Activated T-helper 2 cell treated with anti-CD3 and anti-CD28 coated beads, Interferon-gamma antibody, Interleukin-2, Interleukin-4, amounts not matched to agents 10 μg/mL and 5 μg/mL and 100 μg/mL, durations not matched to agents 14 hours and 24 hours and 36 hours (primary cell): ENCODE measurements at regions not wholly inside any gene's neighbourhood (a gene's known extent, or its start where the extent isn't known, plus 50 kb on each side); places are given as distances from the start of the nearest gene placed in this dataset.

Experiments
- DNase-seq: peaks from one replicate; pipeline ENCODE4 v3.0.0; 2021; ENCODE audit warnings: low spot score
- H3K27ac Mint-ChIP-seq: one replicate; pipeline ENCODE4 v1.8.0; 2021; ENCODE audit warnings: mixed read lengths
- H3K27me3 Mint-ChIP-seq: one replicate; pipeline ENCODE4 v1.8.0; 2021; ENCODE audit warnings: low read depth, mixed read lengths
- H3K36me3 Mint-ChIP-seq: one replicate; pipeline ENCODE4 v1.8.0; 2021; ENCODE audit warnings: low read depth, mixed read lengths
- H3K4me1 Mint-ChIP-seq: one replicate; pipeline ENCODE4 v1.8.0; 2021; ENCODE audit warnings: low read depth, mixed read lengths
- H3K4me3 Mint-ChIP-seq: one replicate; pipeline ENCODE4 v1.8.0; 2021; ENCODE audit warnings: low read depth, mild to moderate bottlenecking, moderate library complexity, mixed read lengths
- H3K9me3 Mint-ChIP-seq: one replicate; pipeline ENCODE4 v1.8.0; 2021; ENCODE audit warnings: mixed read lengths
- intact Hi-C: fragments of 100-400 bp; cut with micrococcal nuclease; formaldehyde crosslinking; loops from one replicate; pipeline ENCODE4 v1.15.1; 2023

GRCh38 chr1:59171788-59172187 is 125.1 kb upstream of the FGGY start:
- peaks cover 24% of the 10 kb centered on the region for H3K27me3 Mint-ChIP-seq
- intact Hi-C loops: no loop called here
- no peak overlapping the region for H3K4me3 Mint-ChIP-seq
- H3K4me1 Mint-ChIP-seq: peaks cover 5% of the 10 kb centered on the region
- H3K27ac Mint-ChIP-seq: no peak overlapping the region
- H3K9me3 Mint-ChIP-seq: peaks cover 9% of the 10 kb centered on the region
- no peaks in the 10 kb centered on the region for H3K36me3 Mint-ChIP-seq
- no peak for DNase-seq

DNA sequence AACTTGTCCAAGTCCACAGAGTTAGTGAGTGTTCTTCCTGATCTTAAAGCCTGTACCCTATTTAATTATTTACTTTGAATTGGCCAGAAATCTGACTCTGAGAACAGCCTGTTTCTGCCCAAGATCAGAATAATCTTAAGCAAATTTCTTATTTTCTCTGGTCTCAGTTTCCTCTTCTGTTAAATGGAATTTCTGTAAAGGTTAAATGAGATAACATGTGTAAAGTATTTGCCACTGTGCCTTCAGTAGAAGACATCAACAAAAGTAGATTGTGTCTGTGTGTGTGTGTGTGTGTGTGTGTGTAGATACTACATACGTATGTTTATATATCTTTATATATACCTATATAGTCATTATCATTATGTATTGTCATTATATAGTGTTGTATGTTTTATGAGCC is 124.2 kb upstream of the FGGY start:
- peaks cover 8% of the 10 kb centered on the region for H3K9me3 Mint-ChIP-seq
- H3K27ac Mint-ChIP-seq: no peak overlapping the region
- peaks cover 5% of the 10 kb centered on the region for H3K4me1 Mint-ChIP-seq
- intact Hi-C loops: no loop called here
- H3K36me3 Mint-ChIP-seq: no peaks in the 10 kb centered on the region
- no peak for DNase-seq
- no peak overlapping the region for H3K4me3 Mint-ChIP-seq
- peaks cover 18% of the 10 kb centered on the region for H3K27me3 Mint-ChIP-seq

- DNase-seq: no peak
- peaks cover 4% of the 10 kb centered on the region for H3K9me3 Mint-ChIP-seq
- no peak overlapping the region for H3K27ac Mint-ChIP-seq
- no peaks in the 10 kb centered on the region for H3K36me3 Mint-ChIP-seq
- no peak overlapping the region for H3K4me3 Mint-ChIP-seq
- H3K27me3 Mint-ChIP-seq: peaks cover 16% of the 10 kb centered on the region
- peaks cover 5% of the 10 kb centered on the region for H3K4me1 Mint-ChIP-seq
- intact Hi-C loops: no loop called here
Observed at GRCh38 chr1:59173721-59174120, 123.2 kb upstream of the FGGY start.

DNA sequence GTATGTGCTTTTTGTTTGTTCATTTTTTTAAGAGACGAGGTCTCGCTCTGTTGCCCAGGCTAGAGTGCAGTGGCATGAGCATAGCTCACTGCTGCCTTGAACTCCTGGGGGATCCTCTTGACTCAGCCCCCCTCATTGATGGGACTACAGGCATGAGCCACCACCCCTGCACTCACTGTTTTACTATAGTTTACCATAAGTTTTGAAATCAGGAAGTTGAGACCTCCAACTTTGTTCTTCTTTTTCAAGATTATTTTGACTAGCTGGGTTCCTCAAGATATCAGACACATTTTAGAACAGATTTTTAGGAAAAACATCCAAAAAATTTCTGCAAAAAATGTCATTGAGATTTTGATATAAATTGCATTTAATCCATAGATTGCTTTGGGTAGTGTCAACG is 120.4 kb upstream of the FGGY start:
- H3K4me1 Mint-ChIP-seq: peaks cover 3% of the 10 kb centered on the region
- H3K36me3 Mint-ChIP-seq: no peaks in the 10 kb centered on the region
- intact Hi-C loops: no loop called here
- DNase-seq: no peak
- peaks cover 4% of the 10 kb centered on the region for H3K9me3 Mint-ChIP-seq
- H3K4me3 Mint-ChIP-seq: no peak overlapping the region
- H3K27me3 Mint-ChIP-seq: peaks cover 7% of the 10 kb centered on the region
- no peak overlapping the region for H3K27ac Mint-ChIP-seq

DNA sequence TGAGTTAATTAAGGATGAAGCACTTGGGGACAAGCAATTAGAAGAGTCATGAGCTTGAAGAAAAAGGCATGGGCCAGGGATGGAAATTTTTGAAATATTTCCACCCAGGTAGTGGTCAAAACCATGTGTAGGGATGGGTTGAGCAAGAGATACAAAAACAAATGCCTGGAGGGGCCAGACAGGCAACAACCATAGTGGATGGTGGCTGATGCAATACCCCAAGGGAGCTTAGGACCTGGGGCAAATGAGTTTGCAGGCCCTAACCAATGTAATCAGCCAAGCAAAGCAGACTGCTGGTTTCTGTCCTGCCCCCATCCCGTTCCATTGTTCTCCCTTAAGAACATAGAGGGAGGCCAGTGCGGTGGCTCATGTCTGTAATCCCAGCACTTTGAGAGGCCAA is 119.1 kb upstream of the FGGY start:
- Mint-ChIP-seq H3K9me3 (peaks cover 4% of the 10 kb centered on the region), H3K36me3 (no peaks in the 10 kb centered on the region), H3K4me1 (no peaks in the 10 kb centered on the region), H3K4me3 (no peak overlapping the region), H3K27me3 (peaks cover 7% of the 10 kb centered on the region), H3K27ac (no peak overlapping the region)
- no peak for DNase-seq
- intact Hi-C loops: no loop called here

DNA sequence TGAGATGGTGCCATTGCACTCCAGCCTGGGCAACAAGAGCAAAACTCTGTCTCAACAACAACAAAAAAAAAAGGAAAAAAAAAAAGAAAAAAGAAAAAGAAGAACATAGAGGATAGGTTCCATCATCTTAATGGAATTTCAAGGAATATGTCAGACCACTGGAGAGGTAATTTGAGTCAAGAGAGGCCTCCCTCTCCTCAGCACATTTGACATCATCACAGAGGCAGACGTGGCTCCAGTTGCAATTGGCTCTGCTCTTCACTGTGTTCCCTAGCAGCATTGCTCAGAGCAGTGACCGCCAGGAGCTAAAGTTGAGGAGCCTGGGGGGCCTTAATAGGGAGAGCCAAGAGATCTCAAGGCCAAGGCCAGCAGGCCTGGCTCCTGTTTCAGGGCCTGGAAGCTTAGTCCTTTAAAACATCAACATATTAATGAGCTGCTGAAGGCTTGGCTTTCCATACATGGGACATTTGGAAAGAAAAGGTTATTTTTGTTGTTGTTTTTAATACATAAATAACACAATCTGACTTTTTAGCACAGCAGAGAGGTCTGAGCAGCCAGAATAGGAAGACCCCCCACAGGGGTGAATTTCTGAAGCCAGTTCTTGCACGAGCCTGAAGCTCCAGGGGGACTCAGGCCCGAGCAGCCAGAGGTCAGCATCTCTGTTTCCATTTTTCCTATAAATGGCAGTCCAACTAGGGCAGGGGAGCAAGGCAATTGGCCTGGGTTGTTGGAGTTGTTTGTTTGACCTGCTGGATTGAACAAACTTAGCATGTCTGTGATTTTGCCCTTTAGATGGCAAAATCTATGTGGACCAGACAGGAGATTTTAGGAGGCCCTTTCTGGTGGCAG is 118.3 kb upstream of the FGGY start:
- intact Hi-C loops: no loop called here
- H3K4me1 Mint-ChIP-seq: no peaks in the 10 kb centered on the region
- peaks cover 5% of the 10 kb centered on the region for H3K27me3 Mint-ChIP-seq
- H3K9me3 Mint-ChIP-seq: peaks cover 4% of the 10 kb centered on the region
- H3K27ac Mint-ChIP-seq: no peak overlapping the region
- DNase-seq: no peak
- no peak overlapping the region for H3K4me3 Mint-ChIP-seq
- H3K36me3 Mint-ChIP-seq: no peaks in the 10 kb centered on the region

DNA sequence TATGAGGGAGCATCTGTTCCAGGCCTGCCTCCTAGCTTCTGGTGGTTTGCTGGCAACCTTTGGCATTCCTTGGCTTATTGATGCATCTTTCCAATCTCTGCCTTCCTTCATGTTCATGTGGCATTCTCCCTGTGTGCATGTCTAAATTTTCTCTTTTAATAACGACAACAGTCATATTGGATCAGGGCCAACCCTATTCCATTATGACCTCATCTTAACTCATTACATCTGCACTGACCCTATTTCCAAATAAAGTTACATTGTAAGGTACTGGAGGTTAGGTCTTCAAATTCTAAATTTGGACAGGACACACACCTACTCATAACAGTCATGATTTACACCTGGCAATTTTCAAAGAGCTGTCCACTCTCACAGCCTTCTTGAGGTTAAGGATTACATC is 117.2 kb upstream of the FGGY start:
- Mint-ChIP-seq H3K4me3 (no peak overlapping the region), H3K27me3 (no peaks in the 10 kb centered on the region), H3K36me3 (no peaks in the 10 kb centered on the region), H3K4me1 (no peaks in the 10 kb centered on the region), H3K27ac (no peak overlapping the region), H3K9me3 (peaks cover 4% of the 10 kb centered on the region)
- DNase-seq: no peak
- intact Hi-C loops: no loop called here

DNA sequence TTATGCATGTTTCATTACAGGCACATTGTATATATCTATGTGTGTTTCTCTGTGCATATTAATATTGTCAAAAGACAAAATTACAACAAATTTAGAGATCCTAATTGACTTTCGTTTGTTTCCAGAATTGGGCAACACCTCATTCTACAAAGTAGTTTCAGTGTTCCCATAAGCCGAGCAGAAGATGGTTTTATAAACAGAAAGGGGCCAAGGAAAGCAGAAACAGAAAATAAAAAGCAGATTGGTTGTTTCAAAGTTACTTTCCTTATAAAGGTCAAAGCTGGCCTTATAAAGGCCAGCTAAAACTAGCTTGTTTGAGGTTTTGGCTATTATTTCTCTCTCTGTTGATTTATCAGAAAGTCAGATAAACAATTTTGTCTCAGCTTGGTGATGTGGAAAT is 116.2 kb upstream of the FGGY start:
- no peak for DNase-seq
- H3K4me1 Mint-ChIP-seq: no peaks in the 10 kb centered on the region
- no peaks in the 10 kb centered on the region for H3K36me3 Mint-ChIP-seq
- peaks cover 4% of the 10 kb centered on the region for H3K9me3 Mint-ChIP-seq
- no peak overlapping the region for H3K27ac Mint-ChIP-seq
- H3K4me3 Mint-ChIP-seq: no peak overlapping the region
- no peaks in the 10 kb centered on the region for H3K27me3 Mint-ChIP-seq
- intact Hi-C loops: no loop called here

DNA sequence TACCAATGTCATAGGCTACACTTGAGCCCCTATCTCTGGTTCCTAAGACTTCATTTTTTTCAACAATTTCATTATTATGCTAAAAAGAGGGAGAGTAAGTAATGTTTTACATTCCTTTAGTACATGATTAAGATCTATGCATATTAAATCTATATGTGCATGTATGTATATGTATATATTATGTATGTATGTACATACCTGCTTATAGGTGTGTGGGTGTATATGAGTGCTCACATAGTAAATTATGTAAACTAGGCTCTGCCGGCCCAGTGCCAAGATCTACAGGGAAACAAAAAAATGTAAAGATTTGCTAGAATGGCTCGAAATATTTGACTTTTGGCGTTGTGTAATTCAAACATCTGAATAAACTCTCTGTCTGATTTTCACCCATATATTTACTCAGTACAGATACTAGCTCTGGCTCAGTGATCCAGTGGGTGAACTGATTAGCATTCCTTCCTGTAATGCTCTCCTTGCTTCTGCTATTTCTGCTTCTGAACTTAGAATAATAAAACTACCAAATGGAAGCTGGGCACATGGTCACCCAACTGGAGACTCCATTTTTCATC is 113.1 kb upstream of the FGGY start:
- Mint-ChIP-seq H3K4me1 (no peaks in the 10 kb centered on the region), H3K27ac (no peak overlapping the region), H3K4me3 (no peak overlapping the region), H3K9me3 (no peaks in the 10 kb centered on the region), H3K36me3 (no peaks in the 10 kb centered on the region), H3K27me3 (no peaks in the 10 kb centered on the region)
- no peak for DNase-seq
- intact Hi-C loops: no loop called here

GRCh38 chr1:59184365-59184905 is 112.5 kb upstream of the FGGY start:
- Mint-ChIP-seq H3K27ac (no peak overlapping the region), H3K4me1 (no peaks in the 10 kb centered on the region), H3K9me3 (no peaks in the 10 kb centered on the region), H3K36me3 (no peaks in the 10 kb centered on the region), H3K27me3 (no peaks in the 10 kb centered on the region), H3K4me3 (no peak overlapping the region)
- intact Hi-C loops: no loop called here
- DNase-seq: no peak

DNA sequence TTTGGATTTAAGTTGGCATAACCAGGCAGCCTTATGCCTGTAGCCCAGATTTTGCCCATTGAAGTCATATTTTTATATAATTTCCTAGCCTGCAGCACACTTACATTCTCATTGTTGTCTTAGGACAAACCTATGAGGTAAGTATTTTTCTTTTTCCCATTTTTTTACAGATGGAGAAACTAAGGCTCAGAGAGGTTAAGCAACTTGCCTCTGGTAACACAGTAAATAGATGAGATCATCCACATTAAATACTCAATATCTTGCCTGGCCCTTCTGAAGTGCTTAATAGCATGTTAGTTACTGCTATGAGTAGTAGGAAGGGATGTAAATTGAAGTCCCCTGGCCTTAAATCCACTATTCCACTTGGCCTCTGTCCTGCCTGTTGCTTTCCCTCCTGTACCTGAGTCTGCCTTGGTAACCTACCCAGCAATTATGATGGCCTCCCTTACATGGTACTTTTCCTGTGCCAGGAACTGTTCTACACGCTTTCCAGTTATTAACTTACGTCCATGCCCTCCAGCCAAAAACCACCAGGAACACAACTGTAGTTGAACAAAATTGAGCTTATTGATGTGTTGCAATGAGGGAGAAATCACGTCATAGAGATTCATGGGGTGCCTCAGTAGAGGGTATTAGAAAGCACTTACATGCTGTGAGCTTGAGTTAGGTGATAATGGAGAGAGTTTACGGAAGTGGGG is 111.6 kb upstream of the FGGY start:
- no peak for DNase-seq
- Mint-ChIP-seq H3K4me1 (no peaks in the 10 kb centered on the region), H3K36me3 (no peaks in the 10 kb centered on the region), H3K27me3 (peaks cover 4% of the 10 kb centered on the region), H3K4me3 (no peak overlapping the region), H3K27ac (no peak overlapping the region), H3K9me3 (no peaks in the 10 kb centered on the region)
- intact Hi-C loops: no loop called here

DNA sequence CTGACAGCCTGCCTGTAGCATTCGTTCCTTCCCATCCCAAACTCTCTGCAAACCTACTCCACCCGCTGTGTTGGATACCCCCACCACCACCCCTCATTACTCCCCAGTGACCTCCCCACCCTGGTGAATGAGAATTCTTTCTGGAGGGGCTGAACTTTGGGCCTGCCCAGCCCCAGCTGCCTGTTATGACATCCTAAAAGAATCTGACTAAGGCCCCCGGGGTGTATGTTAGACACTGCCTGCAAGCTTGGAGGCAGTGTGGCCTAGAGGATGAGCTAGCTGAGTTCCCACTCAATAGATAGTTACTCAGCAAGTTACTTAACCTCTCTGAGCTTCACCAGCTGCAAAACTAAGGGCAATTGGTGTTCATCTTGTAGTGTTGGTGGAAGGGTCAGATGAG is 110.2 kb upstream of the FGGY start:
- Mint-ChIP-seq H3K27ac (no peak overlapping the region), H3K9me3 (peaks cover 1% of the 10 kb centered on the region), H3K27me3 (peaks cover 6% of the 10 kb centered on the region), H3K4me3 (no peak overlapping the region), H3K36me3 (no peaks in the 10 kb centered on the region), H3K4me1 (no peaks in the 10 kb centered on the region)
- intact Hi-C loops: no loop called here
- no peak for DNase-seq
